Stimulated activated CD4-positive, alpha-beta T cell treated with anti-CD3 and anti-CD28 coated beads, Interleukin-1b, Interleukin-23, amount 100 ng/mL, for 24 hours (primary cell): ENCODE measurements at regions not wholly inside any gene's neighbourhood (a gene's known extent, or its start where the extent isn't known, plus 50 kb on each side); places are given as distances from the start of the nearest gene placed in this dataset.
"Not testable (repeated sequence)": the region's sequence is repeated elsewhere in the genome, so short reads cannot be mapped to it uniquely, and the experiment has no call there.

Source experiments
- DNase-seq, 4 experiments: peaks; one replicate each; pipeline ENCODE4 v3.0.0-alpha.2; 2020; ENCODE audit warnings: low read depth in 4 of 4, low spot score in 1 of 4

- DNase-seq, result no peak
Observed at GRCh38 chr10:8128511-8128910, 74.0 kb downstream of the GATA3 start.

GRCh38 chr10:8129438-8129837, 75.0 kb downstream of the GATA3 start:
- DNase-seq, result no peak

- DNase-seq, result peak in 1 of 4 experiments; percentile 40
Observed at GRCh38 chr10:8130973-8131911, 76.8 kb downstream of the GATA3 start.

GRCh38 chr10:8133146-8133545, 78.7 kb downstream of the GATA3 start:
- peak in 1 of 4 experiments; percentile 35 for DNase-seq

GRCh38 chr10:8136736-8137135, 82.2 kb downstream of the GATA3 start:
- DNase-seq, result no peak

DNA sequence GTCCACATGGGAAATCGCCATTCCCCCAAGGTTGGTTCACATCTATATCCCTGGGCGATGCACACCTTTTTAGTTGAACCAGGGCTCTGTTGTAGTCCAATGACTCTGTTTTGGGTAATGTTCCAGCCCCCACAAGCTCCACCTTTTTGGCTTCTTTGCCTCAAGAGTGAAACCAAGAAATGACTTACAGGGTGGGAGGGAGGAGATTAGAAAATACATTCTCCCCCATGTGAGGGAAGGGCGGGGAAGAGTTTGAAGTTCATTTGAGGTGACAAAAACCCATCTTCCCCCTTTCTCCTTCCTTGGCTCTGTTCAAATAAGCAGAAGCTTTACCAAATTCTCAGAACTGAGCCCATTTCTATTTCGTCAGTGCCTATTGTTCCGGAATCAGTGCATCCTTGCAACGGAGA, 82.8 kb downstream of the GATA3 start:
- peak in 1 of 4 experiments; percentile 24 for DNase-seq

- DNase-seq, result no peak
Observed at GRCh38 chr10:8137726-8138125, 83.2 kb downstream of the GATA3 start.

- DNase-seq, result no peak
Observed at GRCh38 chr10:8138471-8138870, 84.0 kb downstream of the GATA3 start.

- DNase-seq, result no peak
Observed at GRCh38 chr10:8144496-8144895, 90.0 kb downstream of the GATA3 start.

- DNase-seq, result no peak
Observed at GRCh38 chr10:8146650-8147049, 92.2 kb downstream of the GATA3 start.

DNA sequence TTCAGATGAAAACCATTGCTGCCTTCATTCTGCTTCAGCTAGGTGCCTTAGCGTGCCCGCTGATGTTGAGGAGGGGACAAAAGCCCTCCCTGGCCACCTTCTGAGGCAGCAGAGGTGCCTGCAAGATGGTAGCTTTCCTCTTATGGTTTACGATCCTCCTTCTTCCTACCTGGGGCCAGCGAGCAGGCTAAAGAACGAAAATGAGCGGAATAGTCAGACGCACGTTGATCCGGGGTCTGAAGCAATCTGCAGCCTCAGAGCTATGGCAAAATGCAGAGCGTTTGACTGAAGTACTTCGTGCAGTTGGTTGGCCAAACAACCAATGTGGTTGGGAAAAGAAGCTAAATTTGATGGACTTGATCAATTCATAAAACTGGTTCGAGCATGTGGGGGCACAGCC, 95.5 kb downstream of the GATA3 start:
- no peak for DNase-seq

GRCh38 chr10:8150401-8150905, 96.0 kb downstream of the GATA3 start:
- no peak for DNase-seq

DNA sequence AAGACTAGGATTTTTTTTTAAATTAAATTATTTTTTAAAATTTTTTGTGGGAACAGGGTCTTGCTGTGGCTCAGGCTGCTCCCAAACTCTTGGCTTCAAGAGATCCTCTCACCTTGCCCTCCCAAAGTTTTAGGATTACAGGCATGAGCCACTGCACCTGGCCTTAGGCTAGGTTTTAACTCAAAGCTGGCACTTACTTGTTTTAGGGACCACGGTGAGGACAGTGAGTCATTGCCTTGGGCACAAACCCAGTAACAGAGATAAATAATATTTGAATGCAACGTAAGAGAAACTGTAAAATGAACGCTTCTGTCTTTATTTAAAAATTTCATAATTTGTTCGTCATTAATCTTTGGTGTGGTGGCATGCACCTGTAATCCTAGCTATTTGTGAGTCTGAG, 96.6 kb downstream of the GATA3 start:
- DNase-seq, result no peak

GRCh38 chr10:8156918-8157317, 102.4 kb downstream of the GATA3 start:
- DNase-seq, result no peak

- DNase-seq, result no peak
Observed at GRCh38 chr10:8158193-8159071, 103.9 kb downstream of the GATA3 start.

DNA sequence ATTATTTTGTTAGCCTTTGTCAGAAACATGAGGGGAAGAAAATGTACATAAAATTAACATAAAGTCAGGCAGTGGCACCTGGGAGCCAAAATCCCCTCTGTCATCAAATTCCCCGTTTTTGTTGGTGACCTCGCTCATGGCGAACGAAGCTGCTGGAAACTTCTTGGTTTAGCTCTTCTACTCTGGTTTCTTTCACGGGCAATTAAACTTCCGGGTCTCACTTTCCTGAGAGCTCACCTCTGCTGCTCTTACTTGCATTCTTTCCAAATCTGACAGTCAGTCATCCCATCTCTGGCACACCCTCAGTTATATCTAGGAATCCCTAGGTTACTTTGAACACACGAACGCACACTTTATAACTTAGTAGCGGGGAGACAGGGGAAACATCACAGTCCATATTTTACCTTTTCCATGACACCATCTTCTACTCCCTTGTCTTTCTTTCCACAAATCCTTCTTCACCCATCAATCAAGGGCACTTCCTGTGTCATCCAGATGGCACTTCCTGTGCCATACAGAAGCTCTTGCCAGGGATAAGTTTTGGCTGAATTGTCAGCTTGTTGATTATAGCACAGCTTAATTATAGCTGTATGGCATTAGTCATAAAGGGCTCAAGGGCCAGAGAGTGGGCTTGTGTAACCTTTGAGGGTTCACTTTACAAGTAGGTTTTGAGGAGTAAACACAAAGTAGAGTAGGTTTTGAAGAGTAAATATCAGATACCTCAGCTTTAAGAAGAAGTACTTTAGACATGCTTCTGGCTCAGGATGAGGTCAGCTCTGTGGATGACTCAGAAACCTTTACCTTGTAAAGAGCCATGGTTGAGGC, 105.1 kb downstream of the GATA3 start:
- no peak for DNase-seq

- DNase-seq, result no peak
Observed at GRCh38 chr10:8163824-8164223, 109.3 kb downstream of the GATA3 start.

DNA sequence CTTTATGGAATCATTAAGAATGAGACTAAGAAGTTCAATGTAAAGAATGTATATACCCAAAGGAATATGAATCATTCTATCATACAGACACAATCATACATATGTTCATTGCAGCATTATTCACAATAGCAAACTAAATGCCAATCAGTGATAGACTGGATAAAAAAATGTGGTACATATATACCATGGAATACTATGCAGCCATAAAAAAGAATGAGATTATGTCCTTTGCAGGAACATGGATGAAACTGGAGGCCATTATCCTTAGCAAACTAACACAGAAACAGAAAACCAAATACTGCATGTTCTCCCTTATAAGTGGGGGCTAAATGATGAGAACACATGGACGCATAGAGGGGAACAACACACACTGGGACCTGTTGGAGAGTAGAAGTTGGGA, 110.2 kb downstream of the GATA3 start:
- not testable (repeated sequence) for DNase-seq

GRCh38 chr10:8168836-8169235, 114.3 kb downstream of the GATA3 start:
- no peak for DNase-seq

DNA sequence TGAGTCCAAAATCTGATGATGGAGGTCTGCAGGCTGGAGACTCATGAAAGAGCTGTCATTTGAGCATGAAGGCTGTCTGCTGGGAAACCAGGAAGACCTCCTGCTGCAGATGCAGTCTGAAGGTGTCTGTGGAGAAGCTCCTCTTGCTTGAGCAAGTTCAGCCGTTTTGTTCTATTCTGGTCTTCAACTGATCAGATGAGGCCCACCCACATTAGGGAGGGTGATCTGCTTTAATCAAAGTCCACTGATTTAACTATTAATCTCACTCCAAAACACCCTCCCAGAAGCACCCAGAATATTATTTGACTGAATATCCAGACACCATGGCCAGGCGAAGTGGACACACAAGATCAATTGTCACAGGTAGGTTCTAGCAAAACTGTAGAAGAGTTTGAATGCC, 116.5 kb downstream of the GATA3 start:
- no peak for DNase-seq

DNA sequence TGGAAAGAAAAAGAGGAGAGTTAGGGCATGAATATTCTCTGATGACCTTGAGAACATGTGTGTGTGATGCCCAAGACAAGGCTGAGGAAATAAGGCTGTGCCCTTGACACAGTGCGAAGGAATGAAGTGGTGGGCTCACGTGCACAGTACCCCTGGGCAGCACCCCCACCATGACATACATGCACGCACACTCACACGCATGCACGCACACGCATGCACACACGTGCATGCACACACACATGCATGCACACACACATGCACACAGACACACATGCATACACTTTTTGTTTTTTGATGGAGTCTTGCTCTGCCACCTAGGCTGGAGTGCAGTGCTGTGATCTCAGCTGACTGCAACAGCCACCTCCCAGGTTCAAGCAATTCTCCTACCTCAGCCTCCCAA, 118.1 kb downstream of the GATA3 start:
- no peak for DNase-seq
